Stomach (tissue), 4 donors: ENCODE measurements at regions not wholly inside any gene's neighbourhood (a gene's known extent, or its start where the extent isn't known, plus 50 kb on each side); places are given as distances from the start of the nearest gene placed in this dataset.

ENCODE experiments used
- CTCF ChIP-seq, 7 experiments: fragments of 450-650 bp in 4 of 7; fragments of 200-600 bp in 3 of 7; sonication (generic) in 3 of 7; IDR thresholded peaks; one replicate each; pipeline ENCODE4 v1.5.1; 2016 to 2019; ENCODE audit warnings: antibody characterized with exemption in 7 of 7, control low read depth in 2 of 7, mild to moderate bottlenecking in 1 of 7
- EP300 ChIP-seq: sonication (generic); formaldehyde crosslinking; IDR thresholded peaks from one replicate; pipeline ENCODE4 v1.6.1; 2017; ENCODE audit warnings: antibody characterized with exemption
- POLR2AphosphoS5 ChIP-seq, 3 donors: sonication (generic); formaldehyde crosslinking; IDR thresholded peaks; one replicate each; pipeline ENCODE4 v1.6.1; 2016; ENCODE audit warnings: antibody characterized with exemption in 3 of 3

- TF ChIP-seq CTCF (IDR thresholded peaks at IDR 0.05) (no peak), POLR2AphosphoS5 (IDR thresholded peaks at IDR 0.05) (no peak), EP300 (no peak)
These were observed 388.6 kb downstream of the MATN1 start for GRCh38 chr1:30334767-30335166.
